DOHH2 (cell line): ENCODE measurements at regions not wholly inside any gene's neighbourhood (a gene's known extent, or its start where the extent isn't known, plus 50 kb on each side); places are given as distances from the start of the nearest gene placed in this dataset.

ENCODE experiments used
- H3F3A ChIP-seq: fragments of 200-600 bp; sonication (generic), shearing (Covaris generic); 2 replicates; pipeline ENCODE4 v1.6.0; 2016; ENCODE audit warnings: antibody characterized with exemption, mild to moderate bottlenecking; ENCODE audit not compliant: control insufficient read depth, insufficient read depth
- H3K27ac ChIP-seq: fragments of 200-600 bp; sonication (generic); 2 replicates; pipeline ENCODE4 v1.5.1; 2014; ENCODE audit warnings: low read depth, mild to moderate bottlenecking, low read length, moderate library complexity
- H3K27me3 ChIP-seq: fragments of 200-600 bp; sonication (generic); 2 replicates; pipeline ENCODE4 v1.6.1; 2014; ENCODE audit warnings: mild to moderate bottlenecking, low read length, mixed read lengths; ENCODE audit not compliant: control insufficient read depth
- H3K36me3 ChIP-seq: fragments of 200-600 bp; sonication (generic); 2 replicates; pipeline ENCODE4 v1.6.1; 2014; ENCODE audit warnings: mild to moderate bottlenecking, low read length, moderate library complexity, mixed read lengths; ENCODE audit not compliant: control insufficient read depth
- H3K4me1 ChIP-seq: fragments of 200-600 bp; sonication (generic); 2 replicates; pipeline ENCODE4 v1.6.1; 2014; ENCODE audit warnings: mild to moderate bottlenecking, low read length, mixed read lengths; ENCODE audit not compliant: control insufficient read depth
- H3K4me2 ChIP-seq: fragments of 200-600 bp; sonication (generic); 2 replicates; pipeline ENCODE4 v1.6.0; 2014; ENCODE audit warnings: mild to moderate bottlenecking, low read length, moderate library complexity
- H3K4me3 ChIP-seq: fragments of 200-600 bp; sonication (generic); 2 replicates; pipeline ENCODE4 v1.5.1; 2014; ENCODE audit warnings: mild to moderate bottlenecking, low read length, mixed read lengths
- H3K79me2 ChIP-seq: fragments of 200-600 bp; sonication (generic); 2 replicates; pipeline ENCODE4 v1.6.1; 2014; ENCODE audit warnings: mild to moderate bottlenecking, low read length, mixed read lengths; ENCODE audit not compliant: control insufficient read depth
- H3K9me2 ChIP-seq: fragments of 200-600 bp; sonication (generic); replicated peaks from 2 replicates; pipeline ENCODE4 v1.6.1; 2014; ENCODE audit warnings: mild to moderate bottlenecking, low read length, mixed read lengths; ENCODE audit not compliant: control insufficient read depth
- H3K9me3 ChIP-seq: fragments of 200-600 bp; sonication (generic); 2 replicates; pipeline ENCODE4 v1.6.1; 2014; ENCODE audit warnings: antibody characterized with exemption, low read length, mixed read lengths; ENCODE audit not compliant: control insufficient read depth, insufficient read depth
- H4K20me1 ChIP-seq: fragments of 200-600 bp; sonication (generic); 2 replicates; pipeline ENCODE4 v1.6.0; 2014; ENCODE audit warnings: low read depth, mild to moderate bottlenecking, antibody characterized with exemption, low read length, moderate library complexity; ENCODE audit not compliant: control insufficient read depth, insufficient read depth
- CTCF ChIP-seq: fragments of 200-600 bp; sonication (generic); IDR thresholded peaks from one replicate; pipeline ENCODE4 v1.5.1; 2014; ENCODE audit warnings: antibody characterized with exemption, mild to moderate bottlenecking, low read depth, low read length; ENCODE audit not compliant: poor library complexity, severe bottlenecking
- EZH2phosphoT487 ChIP-seq: fragments of 200-600 bp; sonication (generic); IDR thresholded peaks from 2 replicates; pipeline ENCODE4 v1.6.1; 2017; ENCODE audit warnings: borderline replicate concordance, mild to moderate bottlenecking, antibody characterized with exemption, low read length, moderate library complexity, mixed read lengths

- Histone ChIP-seq H3F3A (no peaks in the 10 kb centered on the region), H3K9me2 (no peaks in the 10 kb centered on the region), H3K27ac (no peak overlapping the region), H4K20me1 (no peaks in the 10 kb centered on the region), H3K4me1 (no peaks in the 10 kb centered on the region), H3K79me2 (no peaks in the 10 kb centered on the region), H3K4me2 (no peak overlapping the region), H3K9me3 (no peaks in the 10 kb centered on the region), H3K27me3 (no peaks in the 10 kb centered on the region), H3K4me3 (no peak overlapping the region), H3K36me3 (no peaks in the 10 kb centered on the region)
- TF ChIP-seq CTCF, result no peak
- TF ChIP-seq EZH2phosphoT487, result no peak
Observed at GRCh38 chr2:120836281-120836680, 100.6 kb downstream of the GLI2 start.

- H3K36me3 ChIP-seq, result no peaks in the 10 kb centered on the region
- no peaks in the 10 kb centered on the region for H4K20me1 ChIP-seq
- H3K9me3 ChIP-seq, result no peaks in the 10 kb centered on the region
- no peaks in the 10 kb centered on the region for H3K4me1 ChIP-seq
- no peaks in the 10 kb centered on the region for H3K27me3 ChIP-seq
- H3K4me3 ChIP-seq, result no peak overlapping the region
- no peaks in the 10 kb centered on the region for H3K9me2 ChIP-seq
- no peak overlapping the region for H3K27ac ChIP-seq
- TF ChIP-seq CTCF, result no peak
- no peak overlapping the region for H3K4me2 ChIP-seq
- no peaks in the 10 kb centered on the region for H3K79me2 ChIP-seq
- H3F3A ChIP-seq, result no peaks in the 10 kb centered on the region
Observed at GRCh38 chr2:120840795-120841487, 105.3 kb downstream of the GLI2 start.

- Histone ChIP-seq H3K4me1 (no peaks in the 10 kb centered on the region), H3K4me2 (no peak overlapping the region), H3K9me3 (no peaks in the 10 kb centered on the region), H3K4me3 (no peak overlapping the region), H3K27me3 (no peaks in the 10 kb centered on the region), H3F3A (no peaks in the 10 kb centered on the region), H3K9me2 (no peaks in the 10 kb centered on the region), H3K27ac (no peak overlapping the region), H3K36me3 (no peaks in the 10 kb centered on the region), H3K79me2 (no peaks in the 10 kb centered on the region), H4K20me1 (no peaks in the 10 kb centered on the region)
- TF ChIP-seq CTCF (no peak), EZH2phosphoT487 (no peak)
Observed at GRCh38 chr2:120842456-120843439, 107.1 kb downstream of the GLI2 start.
